ENCODE measurements at regions not wholly inside any gene's neighbourhood (a gene's known extent, or its start where the extent isn't known, plus 50 kb on each side); places are given as distances from the start of the nearest gene placed in this dataset.

DNA sequence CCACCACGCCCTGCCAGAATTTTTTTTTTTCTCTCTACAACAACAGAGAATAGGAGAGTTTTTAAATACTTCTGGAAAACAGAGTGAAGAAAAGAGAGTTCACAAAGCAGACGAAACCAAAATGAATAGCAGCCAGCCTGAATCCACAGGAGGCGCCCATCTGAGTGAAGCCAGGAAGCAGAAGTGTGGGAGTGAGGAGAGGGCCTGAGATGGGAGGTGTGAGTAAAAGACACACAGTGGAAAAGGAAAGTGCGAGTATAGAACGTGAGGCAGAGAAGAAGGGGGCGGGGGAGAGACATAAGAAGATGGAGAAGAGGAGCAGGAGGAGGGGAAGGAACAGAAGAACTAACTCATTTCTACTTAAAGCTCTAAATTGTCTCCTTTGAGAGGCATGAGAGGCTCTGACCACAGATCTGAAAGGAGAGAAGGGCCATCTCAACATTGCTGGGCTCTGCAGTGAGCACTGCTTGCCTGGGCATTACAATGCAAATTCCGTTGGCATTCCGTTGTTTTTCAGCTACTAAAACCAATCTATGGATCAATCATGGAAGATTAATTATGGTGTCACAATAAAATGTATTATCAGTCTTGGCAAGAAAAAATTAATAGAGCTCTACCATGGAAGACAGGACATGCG lies 140.1 kb upstream of the CPSF6 start:
- Histone ChIP-seq H3K79me2 (ENCODE audit: low read depth) (no peaks in the 10 kb centered on the region), H3K4me2 (no peak overlapping the region), H3K27me3 (ENCODE audit: insufficient read depth, low read depth) (no peaks in the 10 kb centered on the region), H3F3A (ENCODE audit: insufficient read depth, low read depth) (no peaks in the 10 kb centered on the region), H3K9me2 (ENCODE audit: insufficient read depth) (no peaks in the 10 kb centered on the region), H3K36me3 (ENCODE audit: low read depth) (no peaks in the 10 kb centered on the region), H2AFZ (no peak overlapping the region), H3K27ac (no peak overlapping the region), H3K9me3 (ENCODE audit: insufficient read depth, low read depth) (no peaks in the 10 kb centered on the region), H4K20me1 (ENCODE audit: insufficient read depth) (no peaks in the 10 kb centered on the region; the same call in 1 of the 2 replicates), H3K4me3 (no peak overlapping the region), H3K4me1 (replicated peaks; ENCODE audit: insufficient read depth) (no peaks in the 10 kb centered on the region)
- intact Hi-C loops (cut with micrococcal nuclease; ENCODE audit: unreplicated experiment): no loop called here
- ChIA-PET CTCF (no interaction called here), POLR2A (ENCODE audit: unreplicated experiment) (no interaction called here)
- TF ChIP-seq, protein P1, sequence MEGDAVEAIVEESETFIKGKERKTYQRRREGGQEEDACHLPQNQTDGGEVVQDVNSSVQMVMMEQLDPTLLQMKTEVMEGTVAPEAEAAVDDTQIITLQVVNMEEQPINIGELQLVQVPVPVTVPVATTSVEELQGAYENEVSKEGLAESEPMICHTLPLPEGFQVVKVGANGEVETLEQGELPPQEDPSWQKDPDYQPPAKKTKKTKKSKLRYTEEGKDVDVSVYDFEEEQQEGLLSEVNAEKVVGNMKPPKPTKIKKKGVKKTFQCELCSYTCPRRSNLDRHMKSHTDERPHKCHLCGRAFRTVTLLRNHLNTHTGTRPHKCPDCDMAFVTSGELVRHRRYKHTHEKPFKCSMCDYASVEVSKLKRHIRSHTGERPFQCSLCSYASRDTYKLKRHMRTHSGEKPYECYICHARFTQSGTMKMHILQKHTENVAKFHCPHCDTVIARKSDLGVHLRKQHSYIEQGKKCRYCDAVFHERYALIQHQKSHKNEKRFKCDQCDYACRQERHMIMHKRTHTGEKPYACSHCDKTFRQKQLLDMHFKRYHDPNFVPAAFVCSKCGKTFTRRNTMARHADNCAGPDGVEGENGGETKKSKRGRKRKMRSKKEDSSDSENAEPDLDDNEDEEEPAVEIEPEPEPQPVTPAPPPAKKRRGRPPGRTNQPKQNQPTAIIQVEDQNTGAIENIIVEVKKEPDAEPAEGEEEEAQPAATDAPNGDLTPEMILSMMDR (conservative IDR thresholded peaks at IDR 0.05): no peak
- TF ChIP-seq EZH2 (IDR thresholded peaks at IDR 0.05; ENCODE audit: low read depth): no peak
- no peak for DNase-seq
- BruUV-seq (replicated peaks): no TSS peak

DNA sequence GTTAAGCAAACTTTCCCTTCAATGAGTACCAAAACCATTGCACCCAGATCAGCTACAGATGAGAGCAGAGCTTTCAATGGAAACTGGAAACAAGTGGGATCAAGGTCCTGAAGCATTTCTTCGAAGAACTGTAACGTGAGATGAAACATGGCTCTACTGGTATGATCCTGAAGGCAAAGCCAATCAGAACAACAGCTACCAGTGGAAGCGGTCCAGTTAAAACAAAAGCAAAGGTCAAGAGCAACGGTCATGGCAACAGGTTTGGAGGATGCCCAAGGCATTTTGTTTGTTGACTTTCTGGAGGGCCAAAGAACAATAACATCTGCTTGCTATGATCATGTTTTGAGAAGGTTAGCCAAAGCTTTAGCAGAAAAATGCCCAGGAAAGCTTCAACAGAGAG lies 137.9 kb upstream of the CPSF6 start:
- Histone ChIP-seq H3K36me3 (ENCODE audit: low read depth) (no peaks in the 10 kb centered on the region), H4K20me1 (ENCODE audit: insufficient read depth) (no peaks in the 10 kb centered on the region; the same call in 1 of the 2 replicates), H3K27me3 (ENCODE audit: insufficient read depth, low read depth) (no peaks in the 10 kb centered on the region), H3K4me3 (no peak overlapping the region), H3K27ac (no peak overlapping the region), H2AFZ (no peak overlapping the region), H3K9me3 (ENCODE audit: insufficient read depth, low read depth) (no peaks in the 10 kb centered on the region), H3K4me2 (no peak overlapping the region), H3K9me2 (ENCODE audit: insufficient read depth) (no peaks in the 10 kb centered on the region), H3K79me2 (ENCODE audit: low read depth) (no peaks in the 10 kb centered on the region), H3F3A (ENCODE audit: insufficient read depth, low read depth) (no peaks in the 10 kb centered on the region), H3K4me1 (replicated peaks; ENCODE audit: insufficient read depth) (no peaks in the 10 kb centered on the region)
- ChIA-PET POLR2A (ENCODE audit: unreplicated experiment) (no interaction called here), CTCF (no interaction called here)
- no peak for DNase-seq
- intact Hi-C loops (cut with micrococcal nuclease; ENCODE audit: unreplicated experiment): no loop called here
- BruUV-seq (replicated peaks): no TSS peak
- TF ChIP-seq EZH2 (IDR thresholded peaks at IDR 0.05; ENCODE audit: low read depth): no peak
- TF ChIP-seq, protein P1 (conservative IDR thresholded peaks at IDR 0.05): no peak

DNA sequence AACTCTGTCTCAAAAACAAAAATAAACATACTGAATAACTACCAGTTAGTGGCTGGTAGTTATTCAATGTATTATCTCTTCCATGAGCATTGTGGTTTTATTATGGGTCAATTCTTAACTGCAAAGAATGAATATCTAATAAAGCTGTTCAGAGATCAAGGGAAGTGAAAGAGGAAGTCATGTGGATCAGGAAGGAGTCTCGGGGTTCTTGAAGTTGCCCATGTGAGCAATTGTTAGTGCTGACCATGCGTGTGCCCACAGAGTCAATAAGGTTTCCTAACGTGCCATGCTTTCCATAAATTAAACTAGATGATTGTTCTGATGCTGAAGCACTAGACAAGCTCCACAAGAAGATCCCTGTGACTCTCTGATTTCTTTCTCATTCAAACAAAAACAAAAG lies 136.5 kb upstream of the CPSF6 start:
- H3K27ac ChIP-seq: no peak overlapping the region
- no peaks in the 10 kb centered on the region for H3K79me2 ChIP-seq (ENCODE audit: low read depth)
- H3K9me2 ChIP-seq (ENCODE audit: insufficient read depth): no peaks in the 10 kb centered on the region
- no peak overlapping the region for H2AFZ ChIP-seq
- no peaks in the 10 kb centered on the region for H3K4me1 ChIP-seq (replicated peaks; ENCODE audit: insufficient read depth)
- intact Hi-C loops (cut with micrococcal nuclease; ENCODE audit: unreplicated experiment): no loop called here
- no peak for DNase-seq
- H3K4me3 ChIP-seq: no peak overlapping the region
- H3K4me2 ChIP-seq: no peak overlapping the region
- no TSS peak for BruUV-seq (replicated peaks)
- H3K36me3 ChIP-seq (ENCODE audit: low read depth): no peaks in the 10 kb centered on the region
- H4K20me1 ChIP-seq (ENCODE audit: insufficient read depth): no peaks in the 10 kb centered on the region; the same call in 1 of the 2 replicates
- H3K9me3 ChIP-seq (ENCODE audit: insufficient read depth, low read depth): no peaks in the 10 kb centered on the region
- H3F3A ChIP-seq (ENCODE audit: insufficient read depth, low read depth): no peaks in the 10 kb centered on the region
- H3K27me3 ChIP-seq (ENCODE audit: insufficient read depth, low read depth): no peaks in the 10 kb centered on the region
- POLR2A ChIA-PET (ENCODE audit: unreplicated experiment): no interaction called here
- no peak for TF ChIP-seq EZH2 (IDR thresholded peaks at IDR 0.05; ENCODE audit: low read depth)
- TF ChIP-seq, protein P1 (conservative IDR thresholded peaks at IDR 0.05): no peak
- CTCF ChIA-PET: interaction anchor here (0.7 kb wide), 1 partner anchor 167 kb away, joined by 9 read pairs; no protein-coding TSS in a partner anchor

Measured in PC-9 (cell line).